Fibroblast of lung (primary cell): ENCODE measurements at regions not wholly inside any gene's neighbourhood (a gene's known extent, or its start where the extent isn't known, plus 50 kb on each side); places are given as distances from the start of the nearest gene placed in this dataset.

Experiments
- DNase-seq, 2 donors: peaks; one replicate each; pipeline versions ENCODE4 v3.0.0 to v3.0.0-alpha.2; 2010; ENCODE audit warnings: low read depth in 2 of 2
- H2AFZ ChIP-seq: 2 replicates; pipeline ENCODE4 v1.5.1; 2012; ENCODE audit warnings: low read length, control low read depth, inconsistent platforms
- H3K27ac ChIP-seq: 2 replicates; pipeline ENCODE4 v1.5.1; 2011; ENCODE audit warnings: low read length, control low read depth; ENCODE audit not compliant: insufficient read depth
- H3K27me3 ChIP-seq: 2 replicates; pipeline ENCODE4 v1.5.1; 2011; ENCODE audit warnings: mild to moderate bottlenecking, low read length; ENCODE audit not compliant: control insufficient read depth, insufficient read depth
- H3K36me3 ChIP-seq: 2 replicates; pipeline ENCODE4 v1.5.1; 2011; ENCODE audit warnings: low read length; ENCODE audit not compliant: control insufficient read depth, insufficient read depth
- H3K4me1 ChIP-seq: 2 replicates; pipeline ENCODE4 v1.5.1; 2011; ENCODE audit warnings: low read length; ENCODE audit not compliant: control insufficient read depth, insufficient read depth; ENCODE audit errors: extremely low read depth
- H3K4me2 ChIP-seq: 2 replicates; pipeline ENCODE4 v1.5.1; 2011; ENCODE audit warnings: low read length, control low read depth; ENCODE audit not compliant: insufficient read depth; ENCODE audit errors: extremely low read depth
- H3K4me3 ChIP-seq, 4 experiments: fragments of 200-600 bp in 1 of 4; sonication (generic) in 1 of 4; replicated peaks in 1 of 4; 2 replicates each; pipeline ENCODE4 v1.5.1; 2011 to 2016; ENCODE audit warnings: low read length in 4 of 4, low read depth in 3 of 4, mild to moderate bottlenecking in 3 of 4, control low read depth in 2 of 4, inconsistent platforms in 1 of 4, mixed read lengths in 1 of 4; ENCODE audit not compliant: insufficient read depth in 1 of 4; ENCODE audit errors: control extremely low read depth in 1 of 4
- H3K79me2 ChIP-seq: 2 replicates; pipeline ENCODE4 v1.5.1; 2012; ENCODE audit warnings: mild to moderate bottlenecking, low read length, inconsistent platforms; ENCODE audit not compliant: control insufficient read depth, insufficient read depth
- H3K9ac ChIP-seq: 2 replicates; pipeline ENCODE4 v1.5.1; 2011; ENCODE audit warnings: mild to moderate bottlenecking, low read length, control low read depth; ENCODE audit not compliant: insufficient read depth
- H3K9me3 ChIP-seq: 2 replicates; pipeline ENCODE4 v1.5.1; 2012; ENCODE audit warnings: low read depth, low read length; ENCODE audit not compliant: control insufficient read depth, insufficient read depth
- H4K20me1 ChIP-seq: 2 replicates; pipeline ENCODE4 v1.5.1; 2011; ENCODE audit warnings: low read length; ENCODE audit not compliant: control insufficient read depth, insufficient read depth; ENCODE audit errors: extremely low read depth
- EZH2 ChIP-seq: IDR thresholded peaks from 2 replicates; pipeline ENCODE4 v1.5.1; 2012; ENCODE audit warnings: low read length, control low read depth, mild to moderate bottlenecking; ENCODE audit errors: missing control alignments
- TF ChIP-seq, protein P1 (sequence below), 2 donors: IDR thresholded peaks in 1 of 2; conservative IDR thresholded peaks in 1 of 2; 1 replicate in 1 of 2; 2 replicates in 1 of 2; pipeline ENCODE4 v1.5.1; 2011 to 2012; ENCODE audit warnings: low read length in 2 of 2, control low read depth in 1 of 2, inconsistent platforms in 1 of 2, low read depth in 1 of 2, mild to moderate bottlenecking in 1 of 2

DNA sequence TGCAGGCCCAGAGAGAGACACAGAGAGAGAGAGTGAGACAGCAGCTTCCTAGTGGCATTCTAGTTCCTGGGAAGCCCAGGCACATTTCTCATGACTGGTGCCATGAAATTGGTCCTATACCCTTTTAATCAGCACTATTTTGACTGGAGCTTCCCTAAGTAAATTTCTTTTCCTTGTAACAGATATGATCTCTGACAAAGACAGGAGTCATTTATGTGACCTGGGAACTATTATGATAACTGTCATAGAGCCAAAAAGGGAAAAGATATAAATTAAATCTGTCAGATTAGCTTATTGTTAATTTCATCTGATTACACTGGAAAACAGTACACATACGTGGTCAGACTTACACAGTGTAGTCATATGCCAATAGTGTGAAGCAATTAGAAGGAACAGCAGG, 161.3 kb upstream of the HNRNPA3 start:
- Histone ChIP-seq H3K36me3 (no peaks in the 10 kb centered on the region), H3K4me1 (no peaks in the 10 kb centered on the region), H3K4me3 (no peak overlapping the region), H2AFZ (no peak overlapping the region), H3K79me2 (no peaks in the 10 kb centered on the region), H3K4me2 (no peak overlapping the region), H3K27ac (no peak overlapping the region), H3K9me3 (no peaks in the 10 kb centered on the region), H3K9ac (no peak overlapping the region), H4K20me1 (no peaks in the 10 kb centered on the region), H3K27me3 (peaks cover 3% of the 10 kb centered on the region)
- TF ChIP-seq, protein P1, sequence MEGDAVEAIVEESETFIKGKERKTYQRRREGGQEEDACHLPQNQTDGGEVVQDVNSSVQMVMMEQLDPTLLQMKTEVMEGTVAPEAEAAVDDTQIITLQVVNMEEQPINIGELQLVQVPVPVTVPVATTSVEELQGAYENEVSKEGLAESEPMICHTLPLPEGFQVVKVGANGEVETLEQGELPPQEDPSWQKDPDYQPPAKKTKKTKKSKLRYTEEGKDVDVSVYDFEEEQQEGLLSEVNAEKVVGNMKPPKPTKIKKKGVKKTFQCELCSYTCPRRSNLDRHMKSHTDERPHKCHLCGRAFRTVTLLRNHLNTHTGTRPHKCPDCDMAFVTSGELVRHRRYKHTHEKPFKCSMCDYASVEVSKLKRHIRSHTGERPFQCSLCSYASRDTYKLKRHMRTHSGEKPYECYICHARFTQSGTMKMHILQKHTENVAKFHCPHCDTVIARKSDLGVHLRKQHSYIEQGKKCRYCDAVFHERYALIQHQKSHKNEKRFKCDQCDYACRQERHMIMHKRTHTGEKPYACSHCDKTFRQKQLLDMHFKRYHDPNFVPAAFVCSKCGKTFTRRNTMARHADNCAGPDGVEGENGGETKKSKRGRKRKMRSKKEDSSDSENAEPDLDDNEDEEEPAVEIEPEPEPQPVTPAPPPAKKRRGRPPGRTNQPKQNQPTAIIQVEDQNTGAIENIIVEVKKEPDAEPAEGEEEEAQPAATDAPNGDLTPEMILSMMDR (conservative IDR thresholded peaks at IDR 0.05 in 1 of 2, IDR thresholded peaks at IDR 0.05 in 1 of 2; ENCODE audit: low read depth in 1 of 2, low read length in 2 of 2), result no peak
- TF ChIP-seq EZH2, result no peak
- DNase-seq, result no peak

DNA sequence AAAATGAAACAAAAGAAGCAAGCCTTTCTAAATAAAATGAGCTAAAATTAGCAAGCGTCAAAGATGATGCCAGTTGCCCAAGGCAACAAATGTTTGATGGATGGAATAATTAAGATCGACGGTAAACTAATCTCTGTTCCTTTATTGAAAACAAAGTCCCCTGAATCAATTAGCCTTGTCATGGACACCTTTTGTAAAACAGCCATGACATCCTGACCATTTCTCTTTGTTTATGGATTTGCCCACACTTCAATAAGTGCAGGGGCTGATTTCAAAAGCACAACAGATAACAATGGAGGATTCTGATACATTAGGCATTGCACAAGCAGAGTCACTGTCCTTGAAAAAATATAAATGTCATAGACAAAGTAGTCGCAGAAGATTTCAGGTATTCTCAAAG, 160.1 kb upstream of the HNRNPA3 start:
- Histone ChIP-seq H3K4me1 (no peaks in the 10 kb centered on the region), H3K79me2 (no peaks in the 10 kb centered on the region), H3K9me3 (no peaks in the 10 kb centered on the region), H3K9ac (no peak overlapping the region), H2AFZ (no peak overlapping the region), H3K27ac (no peak overlapping the region), H3K4me2 (no peak overlapping the region), H3K4me3 (no peak overlapping the region), H3K27me3 (peaks cover 3% of the 10 kb centered on the region), H4K20me1 (no peaks in the 10 kb centered on the region), H3K36me3 (no peaks in the 10 kb centered on the region)
- TF ChIP-seq, protein P1 (conservative IDR thresholded peaks at IDR 0.05 in 1 of 2, IDR thresholded peaks at IDR 0.05 in 1 of 2; ENCODE audit: low read depth in 1 of 2, low read length in 2 of 2), result no peak
- no peak for TF ChIP-seq EZH2
- DNase-seq, result no peak

DNA sequence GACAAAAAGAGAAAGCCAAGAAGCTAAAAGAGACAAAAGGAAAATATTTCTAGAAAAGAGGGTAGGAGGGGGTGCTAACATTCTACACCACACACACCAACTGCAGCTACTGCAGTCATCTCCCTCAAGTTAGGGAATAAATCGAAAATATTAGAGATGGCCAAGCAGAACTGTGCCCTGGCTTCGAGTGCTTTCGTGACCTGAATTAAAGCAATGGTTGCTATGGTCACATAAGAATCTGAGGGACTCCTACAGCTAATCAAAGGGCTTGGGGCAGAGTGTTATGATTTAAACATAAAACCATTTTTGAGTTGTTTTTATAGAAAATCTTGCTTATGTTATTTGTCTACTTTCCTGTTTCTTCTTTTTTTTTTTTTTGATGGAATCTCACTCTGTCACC, 159.6 kb upstream of the HNRNPA3 start:
- Histone ChIP-seq H3K9ac (no peak overlapping the region), H3K79me2 (no peaks in the 10 kb centered on the region), H4K20me1 (no peaks in the 10 kb centered on the region), H3K9me3 (no peaks in the 10 kb centered on the region), H3K4me1 (no peaks in the 10 kb centered on the region), H3K27me3 (peaks cover 3% of the 10 kb centered on the region), H3K27ac (no peak overlapping the region), H3K4me3 (no peak overlapping the region), H3K4me2 (peak overlapping the region; percentile 52), H2AFZ (no peak overlapping the region), H3K36me3 (no peaks in the 10 kb centered on the region)
- no peak for DNase-seq
- no peak for TF ChIP-seq EZH2
- TF ChIP-seq, protein P1 (conservative IDR thresholded peaks at IDR 0.05 in 1 of 2, IDR thresholded peaks at IDR 0.05 in 1 of 2; ENCODE audit: low read depth in 1 of 2, low read length in 2 of 2), result no peak
